ENCODE measurements at regions not wholly inside any gene's neighbourhood (a gene's known extent, or its start where the extent isn't known, plus 50 kb on each side); places are given as distances from the start of the nearest gene placed in this dataset.

- no peak for TF ChIP-seq CTCF (IDR thresholded peaks at IDR 0.05)
- no peak for TF ChIP-seq EZH2 (IDR thresholded peaks at IDR 0.05)
- no peak for TF ChIP-seq EZH2phosphoT487 (IDR thresholded peaks at IDR 0.05)
Measured at GRCh38 chr2:224213396-224213795, 174.3 kb upstream of the SERPINE2 start.
